Adrenal gland (tissue), 5 donors: ENCODE measurements at regions not wholly inside any gene's neighbourhood (a gene's known extent, or its start where the extent isn't known, plus 50 kb on each side); places are given as distances from the start of the nearest gene placed in this dataset.

ENCODE experiments used
- CTCF ChIP-seq, 6 experiments: fragments of 450-650 bp in 4 of 6; fragments of 200-600 bp in 2 of 6; sonication (generic) in 1 of 6; IDR thresholded peaks; 1 replicate in 5 of 6; 2 replicates in 1 of 6; pipeline versions ENCODE4 v1.5.1 to v1.8.0; 2016 to 2021; ENCODE audit warnings: antibody characterized with exemption in 6 of 6, mild to moderate bottlenecking in 2 of 6, moderate library complexity in 1 of 6
- POLR2A ChIP-seq, 2 donors: fragments of 450-650 bp; IDR thresholded peaks; one replicate each; pipeline ENCODE4 v1.6.1; 2017; ENCODE audit warnings: antibody characterized with exemption in 2 of 2, mild to moderate bottlenecking in 2 of 2, moderate library complexity in 1 of 2
- donor health status: DM: no; HTN: no; CAD: no.

GRCh38 chr2:189285962-189286645 is 106.5 kb upstream of the COL5A2 start:
- no peak for TF ChIP-seq CTCF (IDR thresholded peaks at IDR 0.05)
- TF ChIP-seq POLR2A (IDR thresholded peaks at IDR 0.05): no peak
